Thyroid gland (tissue), 4 donors: ENCODE measurements at regions not wholly inside any gene's neighbourhood (a gene's known extent, or its start where the extent isn't known, plus 50 kb on each side); places are given as distances from the start of the nearest gene placed in this dataset.

Source experiments
- CTCF ChIP-seq, 6 experiments: fragments of 200-600 bp in 3 of 6; fragments of 450-650 bp in 3 of 6; sonication (generic) in 3 of 6; IDR thresholded peaks; one replicate each; pipeline ENCODE4 v1.5.1; 2016 to 2019; ENCODE audit warnings: antibody characterized with exemption in 6 of 6, mild to moderate bottlenecking in 2 of 6, inconsistent platforms in 1 of 6, moderate library complexity in 1 of 6
- POLR2A ChIP-seq, 2 donors: fragments of 450-650 bp; IDR thresholded peaks; one replicate each; pipeline ENCODE4 v1.6.1; 2017; ENCODE audit warnings: antibody characterized with exemption in 2 of 2, mild to moderate bottlenecking in 2 of 2, moderate library complexity in 1 of 2

- TF ChIP-seq CTCF (IDR thresholded peaks at IDR 0.05) (no peak), POLR2A (IDR thresholded peaks at IDR 0.05) (no peak)
Observed at GRCh38 chr22:47367993-47368945, 605.8 kb downstream of the TBC1D22A start.
